Uterus (tissue), 3 donors: ENCODE measurements at regions not wholly inside any gene's neighbourhood (a gene's known extent, or its start where the extent isn't known, plus 50 kb on each side); places are given as distances from the start of the nearest gene placed in this dataset.

Experiments used
- DNase-seq, 2 donors: peaks; one replicate each; pipeline ENCODE4 v3.0.0-alpha.2; 2019 to 2020
- H3K27ac ChIP-seq, 2 donors: fragments of 200-600 bp; sonication (generic); 1 replicate in 1 of 2; 2 replicates in 1 of 2; pipeline ENCODE4 v1.5.1; 2016 to 2018
- H3K27me3 ChIP-seq, 2 donors: fragments of 200-600 bp; sonication (generic); one replicate each; pipeline ENCODE4 v1.5.1; 2018 to 2019; ENCODE audit warnings: control low read depth in 1 of 2
- H3K36me3 ChIP-seq, 2 donors: fragments of 200-600 bp; sonication (generic); one replicate each; pipeline ENCODE4 v1.5.1; 2019; ENCODE audit warnings: control low read depth in 1 of 2
- H3K4me1 ChIP-seq, 2 donors: fragments of 200-600 bp; sonication (generic); one replicate each; pipeline ENCODE4 v1.5.1; 2018 to 2019; ENCODE audit warnings: control low read depth in 1 of 2
- H3K4me3 ChIP-seq, 2 donors: fragments of 200-600 bp; sonication (generic); 1 replicate in 1 of 2; 2 replicates in 1 of 2; pipeline ENCODE4 v1.5.1; 2018 to 2019; ENCODE audit warnings: mild to moderate bottlenecking in 1 of 2
- H3K9me3 ChIP-seq, 2 donors: fragments of 200-600 bp; sonication (generic); one replicate each; pipeline ENCODE4 v1.5.1; 2019; ENCODE audit warnings: control low read depth in 1 of 2
- CTCF ChIP-seq, 4 experiments: fragments of 200-600 bp in 2 of 4; fragments of 450-650 bp in 2 of 4; sonication (generic) in 2 of 4; IDR thresholded peaks; one replicate each; pipeline ENCODE4 v1.5.1; 2016 to 2019; ENCODE audit warnings: antibody characterized with exemption in 4 of 4, mild to moderate bottlenecking in 2 of 4, moderate library complexity in 1 of 4
- POLR2A ChIP-seq, 2 donors: fragments of 450-650 bp; IDR thresholded peaks; one replicate each; pipeline ENCODE4 v1.6.1; 2016; ENCODE audit warnings: antibody characterized with exemption in 2 of 2, mild to moderate bottlenecking in 1 of 2, moderate library complexity in 1 of 2
- intact Hi-C: fragments of 100-400 bp; cut with DNase I; formaldehyde crosslinking; loops from one replicate; pipeline ENCODE4 v1.15.1; 2023; ENCODE audit warnings: low total_unique reads
- donor health status: DM: yes; HTN: yes; CAD: no.

- TF ChIP-seq CTCF (IDR thresholded peaks at IDR 0.05) (no peak), POLR2A (IDR thresholded peaks at IDR 0.05) (no peak)
- no peak overlapping the region for H3K4me3 ChIP-seq
- intact Hi-C loops, result no loop called here
- DNase-seq, result no peak
- no peaks in the 10 kb centered on the region for H3K4me1 ChIP-seq
- H3K9me3 ChIP-seq, result no peaks in the 10 kb centered on the region
- no peaks in the 10 kb centered on the region for H3K27me3 ChIP-seq
- H3K36me3 ChIP-seq, result no peaks in the 10 kb centered on the region
- H3K27ac ChIP-seq, result no peak overlapping the region
Measured at GRCh38 chr1:30609999-30610345, 113.4 kb downstream of the MATN1 start.

- intact Hi-C loops, result no loop called here
Measured at GRCh38 chr1:30609336-30609998, 113.9 kb downstream of the MATN1 start.

GRCh38 chr1:30607723-30608122 is 115.7 kb downstream of the MATN1 start:
- H3K27me3 ChIP-seq, result no peaks in the 10 kb centered on the region
- no peak for DNase-seq
- no peak for TF ChIP-seq CTCF (IDR thresholded peaks at IDR 0.05)
- TF ChIP-seq POLR2A (IDR thresholded peaks at IDR 0.05), result no peak
- no peak overlapping the region for H3K4me3 ChIP-seq
- no peaks in the 10 kb centered on the region for H3K9me3 ChIP-seq
- no peaks in the 10 kb centered on the region for H3K36me3 ChIP-seq
- H3K4me1 ChIP-seq, result no peaks in the 10 kb centered on the region
- intact Hi-C loops, result no loop called here
- H3K27ac ChIP-seq, result no peak overlapping the region

More at GRCh38 chr1:30609336-30609998, 113.9 kb downstream of the MATN1 start:
- no peaks in the 10 kb centered on the region for H3K36me3 ChIP-seq
- H3K4me3 ChIP-seq, result no peak overlapping the region
- no peaks in the 10 kb centered on the region for H3K9me3 ChIP-seq
- no peaks in the 10 kb centered on the region for H3K4me1 ChIP-seq
- H3K27ac ChIP-seq, result no peak overlapping the region
- no peaks in the 10 kb centered on the region for H3K27me3 ChIP-seq
- TF ChIP-seq POLR2A (IDR thresholded peaks at IDR 0.05) (no peak), CTCF (IDR thresholded peaks at IDR 0.05) (no peak)
- DNase-seq, result no peak

GRCh38 chr1:30606166-30606565 is 117.2 kb downstream of the MATN1 start:
- H3K4me3 ChIP-seq, result no peak overlapping the region
- H3K27me3 ChIP-seq, result no peaks in the 10 kb centered on the region
- intact Hi-C loops, result no loop called here
- H3K9me3 ChIP-seq, result no peaks in the 10 kb centered on the region
- H3K36me3 ChIP-seq, result no peaks in the 10 kb centered on the region
- no peaks in the 10 kb centered on the region for H3K4me1 ChIP-seq
- no peak for TF ChIP-seq POLR2A (IDR thresholded peaks at IDR 0.05)
- TF ChIP-seq CTCF (IDR thresholded peaks at IDR 0.05), result no peak
- no peak for DNase-seq
- H3K27ac ChIP-seq, result no peak overlapping the region

- Histone ChIP-seq H3K27me3 (no peaks in the 10 kb centered on the region), H3K9me3 (no peaks in the 10 kb centered on the region), H3K27ac (no peak overlapping the region), H3K4me3 (no peak overlapping the region), H3K36me3 (no peaks in the 10 kb centered on the region), H3K4me1 (no peaks in the 10 kb centered on the region)
- intact Hi-C loops, result no loop called here
- DNase-seq, result no peak
- TF ChIP-seq CTCF (IDR thresholded peaks at IDR 0.05) (no peak), POLR2A (IDR thresholded peaks at IDR 0.05) (no peak)
Measured at GRCh38 chr1:30605441-30605920, 117.9 kb downstream of the MATN1 start.
